ENCODE measurements at regions not wholly inside any gene's neighbourhood (a gene's known extent, or its start where the extent isn't known, plus 50 kb on each side); places are given as distances from the start of the nearest gene placed in this dataset.

- Histone ChIP-seq H3K27me3 (ENCODE audit: control insufficient read depth in 1 of 2, insufficient read depth in 2 of 2, low read length in 2 of 2) (peaks cover 0 to 12% of the 10 kb centered on the region in 2 experiments), H3K9me3 (ENCODE audit: control insufficient read depth in 1 of 2, insufficient read depth in 1 of 2, low read length in 2 of 2) (no peaks in the 10 kb centered on the region), H3K4me3 (ENCODE audit: low read length) (no peak overlapping the region), H3K27ac (ENCODE audit: low read depth in 1 of 2, low read length in 2 of 2) (no peak overlapping the region), H3K36me3 (ENCODE audit: insufficient read depth, low read length) (no peaks in the 10 kb centered on the region), H3K4me1 (ENCODE audit: insufficient read depth, low read length) (no peaks in the 10 kb centered on the region)
- intact Hi-C loops (cut with DNase I, micrococcal nuclease), result no loop called here
- ATAC-seq (ENCODE audit: poor library complexity) (no peak), DNase-seq (no peak)
- Mint-ChIP-seq H3K27me3 (peaks cover 52% of the 10 kb centered on the region), H3K4me1 (ENCODE audit: low read depth) (no peaks in the 10 kb centered on the region), H3K4me3 (no peak overlapping the region), H3K36me3 (ENCODE audit: low read depth) (no peaks in the 10 kb centered on the region), H3K27ac (no peak overlapping the region), H3K9me3 (no peaks in the 10 kb centered on the region)
- TF ChIP-seq, protein P1, sequence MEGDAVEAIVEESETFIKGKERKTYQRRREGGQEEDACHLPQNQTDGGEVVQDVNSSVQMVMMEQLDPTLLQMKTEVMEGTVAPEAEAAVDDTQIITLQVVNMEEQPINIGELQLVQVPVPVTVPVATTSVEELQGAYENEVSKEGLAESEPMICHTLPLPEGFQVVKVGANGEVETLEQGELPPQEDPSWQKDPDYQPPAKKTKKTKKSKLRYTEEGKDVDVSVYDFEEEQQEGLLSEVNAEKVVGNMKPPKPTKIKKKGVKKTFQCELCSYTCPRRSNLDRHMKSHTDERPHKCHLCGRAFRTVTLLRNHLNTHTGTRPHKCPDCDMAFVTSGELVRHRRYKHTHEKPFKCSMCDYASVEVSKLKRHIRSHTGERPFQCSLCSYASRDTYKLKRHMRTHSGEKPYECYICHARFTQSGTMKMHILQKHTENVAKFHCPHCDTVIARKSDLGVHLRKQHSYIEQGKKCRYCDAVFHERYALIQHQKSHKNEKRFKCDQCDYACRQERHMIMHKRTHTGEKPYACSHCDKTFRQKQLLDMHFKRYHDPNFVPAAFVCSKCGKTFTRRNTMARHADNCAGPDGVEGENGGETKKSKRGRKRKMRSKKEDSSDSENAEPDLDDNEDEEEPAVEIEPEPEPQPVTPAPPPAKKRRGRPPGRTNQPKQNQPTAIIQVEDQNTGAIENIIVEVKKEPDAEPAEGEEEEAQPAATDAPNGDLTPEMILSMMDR (IDR thresholded peaks at IDR 0.05), result no peak
- ChIA-PET POLR2A (no interaction called here), CTCF (no interaction called here)
Measured at GRCh38 chr20:56833427-56833826, 204.3 kb downstream of the TFAP2C start.

DNA sequence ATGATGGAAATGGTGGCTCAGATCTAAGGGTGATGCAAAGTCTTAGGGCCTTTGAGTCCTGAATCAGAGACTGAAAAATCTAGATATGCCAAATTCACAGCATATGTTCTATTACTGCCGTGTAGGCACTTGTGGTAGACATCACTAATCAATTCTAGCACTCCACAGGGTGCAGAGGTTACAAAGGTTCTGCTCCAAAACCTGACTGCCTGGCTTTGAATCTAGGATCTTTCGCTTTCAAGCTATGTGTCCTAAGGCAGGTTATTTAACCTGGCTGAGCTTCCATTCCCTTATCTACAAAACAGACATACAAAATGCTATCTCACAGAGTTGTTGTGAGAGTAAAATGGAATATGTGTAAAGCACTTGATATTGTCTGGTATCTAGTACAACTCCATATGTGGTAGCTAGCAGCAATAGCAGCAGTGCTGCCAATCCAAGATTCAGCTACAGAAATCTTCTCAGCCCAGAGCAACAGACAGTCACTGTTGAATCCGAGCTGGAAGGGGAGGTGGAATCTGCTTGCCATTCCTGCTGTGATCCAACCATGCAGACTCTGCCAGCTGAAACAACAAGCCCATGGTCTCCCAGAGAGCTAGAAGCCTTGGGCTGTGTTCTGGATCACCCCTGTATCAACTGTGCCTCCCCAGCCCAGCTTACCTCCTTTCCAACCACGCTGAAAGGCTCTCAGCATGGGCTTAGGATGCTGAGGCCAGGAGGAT is 206.9 kb downstream of the TFAP2C start:
- Mint-ChIP-seq H3K27ac (no peak overlapping the region), H3K4me1 (ENCODE audit: low read depth) (no peaks in the 10 kb centered on the region), H3K27me3 (peaks cover 37% of the 10 kb centered on the region), H3K36me3 (ENCODE audit: low read depth) (no peaks in the 10 kb centered on the region), H3K9me3 (no peaks in the 10 kb centered on the region), H3K4me3 (no peak overlapping the region)
- ChIA-PET POLR2A (no interaction called here), CTCF (no interaction called here)
- Histone ChIP-seq H3K4me1 (ENCODE audit: insufficient read depth, low read length) (no peaks in the 10 kb centered on the region), H3K4me3 (ENCODE audit: low read length) (no peak overlapping the region), H3K27ac (ENCODE audit: low read depth in 1 of 2, low read length in 2 of 2) (no peak overlapping the region), H3K9me3 (ENCODE audit: control insufficient read depth in 1 of 2, insufficient read depth in 1 of 2, low read length in 2 of 2) (no peaks in the 10 kb centered on the region), H3K36me3 (ENCODE audit: insufficient read depth, low read length) (no peaks in the 10 kb centered on the region), H3K27me3 (ENCODE audit: control insufficient read depth in 1 of 2, insufficient read depth in 2 of 2, low read length in 2 of 2) (peaks cover 0 to 8% of the 10 kb centered on the region in 2 experiments)
- TF ChIP-seq, protein P1 (IDR thresholded peaks at IDR 0.05), result no peak
- no peak for ATAC-seq (ENCODE audit: poor library complexity)
- no peak for DNase-seq
- intact Hi-C loops (cut with DNase I, micrococcal nuclease), result no loop called here

DNA sequence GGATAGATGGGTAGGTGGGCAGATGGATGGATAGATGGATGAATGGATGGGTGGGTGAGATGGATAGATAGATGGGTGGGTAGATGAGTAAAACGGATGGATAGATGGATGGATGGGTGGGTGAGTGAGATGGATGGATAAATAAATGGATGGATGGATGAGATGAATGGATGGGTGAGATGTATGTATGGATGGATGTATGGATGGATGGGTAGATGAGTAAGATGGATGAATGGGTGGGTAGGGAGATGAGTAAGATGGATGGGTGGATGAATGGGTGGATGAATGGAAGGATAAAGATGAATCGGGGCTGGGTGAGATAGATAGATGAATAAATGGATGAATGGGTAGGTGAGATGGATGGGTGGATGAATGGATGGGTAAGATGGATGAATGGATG is 210.1 kb downstream of the TFAP2C start:
- no peak overlapping the region for H3K27ac Mint-ChIP-seq
- H3K27me3 ChIP-seq (ENCODE audit: control insufficient read depth in 1 of 2, insufficient read depth in 2 of 2, low read length in 2 of 2), result peaks cover 0 to 2% of the 10 kb centered on the region in 2 experiments
- POLR2A ChIA-PET, result no interaction called here

More for the DNA sequence above, 210.1 kb downstream of the TFAP2C start:
- CTCF ChIA-PET, result no interaction called here
- ATAC-seq (ENCODE audit: poor library complexity) (no peak), DNase-seq (no peak)
- Histone ChIP-seq H3K4me3 (ENCODE audit: low read length) (no peak overlapping the region), H3K9me3 (ENCODE audit: control insufficient read depth in 1 of 2, insufficient read depth in 1 of 2, low read length in 2 of 2) (peaks cover 0 to 15% of the 10 kb centered on the region in 2 experiments), H3K36me3 (ENCODE audit: insufficient read depth, low read length) (no peaks in the 10 kb centered on the region), H3K27ac (ENCODE audit: low read depth in 1 of 2, low read length in 2 of 2) (no peak overlapping the region), H3K4me1 (ENCODE audit: insufficient read depth, low read length) (no peaks in the 10 kb centered on the region)
- Mint-ChIP-seq H3K4me3 (no peak overlapping the region), H3K4me1 (ENCODE audit: low read depth) (no peaks in the 10 kb centered on the region), H3K36me3 (ENCODE audit: low read depth) (no peaks in the 10 kb centered on the region), H3K27me3 (peaks cover 19% of the 10 kb centered on the region), H3K9me3 (no peaks in the 10 kb centered on the region)
- TF ChIP-seq, protein P1 (IDR thresholded peaks at IDR 0.05), result no peak
- intact Hi-C loops (cut with DNase I, micrococcal nuclease), result no loop called here

All from CD4-positive, alpha-beta T cell (primary cell).